ENCODE measurements at regions not wholly inside any gene's neighbourhood (a gene's known extent, or its start where the extent isn't known, plus 50 kb on each side); places are given as distances from the start of the nearest gene placed in this dataset.

GRCh38 chr2:154952346-154952980, 254.0 kb downstream of the KCNJ3 start:
- TF ChIP-seq POLR2A (IDR thresholded peaks at IDR 0.05): no peak
- TF ChIP-seq EP300 (IDR thresholded peaks at IDR 0.05): no peak

Data from ovary (tissue), 1 donor.